ENCODE measurements at regions not wholly inside any gene's neighbourhood (a gene's known extent, or its start where the extent isn't known, plus 50 kb on each side); places are given as distances from the start of the nearest gene placed in this dataset.
A peak's percentile ranks its signal among the peaks of the same experiment; 100 is the strongest.

DNA sequence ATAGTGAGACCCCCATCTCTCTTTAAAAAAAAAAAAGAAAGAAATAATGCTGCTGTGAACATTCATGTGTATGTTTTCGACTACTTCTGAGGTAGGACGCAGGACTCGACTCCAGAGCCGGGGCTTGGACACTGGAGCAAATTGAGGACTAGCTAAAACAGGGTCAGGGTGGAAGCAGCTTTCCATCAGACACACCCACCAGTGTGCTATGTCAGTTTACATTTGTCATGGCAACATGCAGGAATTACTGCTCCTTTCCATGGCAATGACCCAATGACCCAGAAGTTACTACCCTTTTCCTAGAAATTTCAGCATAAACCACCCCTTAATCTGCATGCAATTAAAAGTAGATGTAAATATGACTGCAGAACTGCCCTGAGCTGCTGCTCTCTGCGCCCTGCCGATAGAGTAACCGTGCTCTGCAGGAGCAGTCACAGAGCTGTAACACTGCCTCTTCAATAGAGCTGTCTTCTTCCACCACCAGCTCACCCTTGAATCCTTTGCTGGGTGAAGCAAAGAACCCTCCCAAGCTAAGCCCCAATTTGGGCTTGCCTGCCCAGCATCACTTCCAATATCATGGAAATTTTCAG is 61.6 kb upstream of the ZNF599 start:
- intact Hi-C loops (cut with DNase I; ENCODE audit: low total_unique reads) = no loop called here
- 85 to 90% methylated on average over 7 of the region's 7 CpGs for WGBS, 2 donors
- Histone ChIP-seq H3K9me3 (no peaks in the 10 kb centered on the region), H3K4me1 (peaks cover 6% of the 10 kb centered on the region), H3K36me3 (ENCODE audit: low read depth, missing control alignments) (no peaks in the 10 kb centered on the region), H3K4me3 (no peak overlapping the region), H3K27me3 (no peaks in the 10 kb centered on the region), H3K27ac (no peak overlapping the region)
- no peak for DNase-seq
- TF ChIP-seq, protein P1, sequence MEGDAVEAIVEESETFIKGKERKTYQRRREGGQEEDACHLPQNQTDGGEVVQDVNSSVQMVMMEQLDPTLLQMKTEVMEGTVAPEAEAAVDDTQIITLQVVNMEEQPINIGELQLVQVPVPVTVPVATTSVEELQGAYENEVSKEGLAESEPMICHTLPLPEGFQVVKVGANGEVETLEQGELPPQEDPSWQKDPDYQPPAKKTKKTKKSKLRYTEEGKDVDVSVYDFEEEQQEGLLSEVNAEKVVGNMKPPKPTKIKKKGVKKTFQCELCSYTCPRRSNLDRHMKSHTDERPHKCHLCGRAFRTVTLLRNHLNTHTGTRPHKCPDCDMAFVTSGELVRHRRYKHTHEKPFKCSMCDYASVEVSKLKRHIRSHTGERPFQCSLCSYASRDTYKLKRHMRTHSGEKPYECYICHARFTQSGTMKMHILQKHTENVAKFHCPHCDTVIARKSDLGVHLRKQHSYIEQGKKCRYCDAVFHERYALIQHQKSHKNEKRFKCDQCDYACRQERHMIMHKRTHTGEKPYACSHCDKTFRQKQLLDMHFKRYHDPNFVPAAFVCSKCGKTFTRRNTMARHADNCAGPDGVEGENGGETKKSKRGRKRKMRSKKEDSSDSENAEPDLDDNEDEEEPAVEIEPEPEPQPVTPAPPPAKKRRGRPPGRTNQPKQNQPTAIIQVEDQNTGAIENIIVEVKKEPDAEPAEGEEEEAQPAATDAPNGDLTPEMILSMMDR (IDR thresholded peaks at IDR 0.05) = no peak
- TF ChIP-seq POLR2A (IDR thresholded peaks at IDR 0.05) = no peak

DNA sequence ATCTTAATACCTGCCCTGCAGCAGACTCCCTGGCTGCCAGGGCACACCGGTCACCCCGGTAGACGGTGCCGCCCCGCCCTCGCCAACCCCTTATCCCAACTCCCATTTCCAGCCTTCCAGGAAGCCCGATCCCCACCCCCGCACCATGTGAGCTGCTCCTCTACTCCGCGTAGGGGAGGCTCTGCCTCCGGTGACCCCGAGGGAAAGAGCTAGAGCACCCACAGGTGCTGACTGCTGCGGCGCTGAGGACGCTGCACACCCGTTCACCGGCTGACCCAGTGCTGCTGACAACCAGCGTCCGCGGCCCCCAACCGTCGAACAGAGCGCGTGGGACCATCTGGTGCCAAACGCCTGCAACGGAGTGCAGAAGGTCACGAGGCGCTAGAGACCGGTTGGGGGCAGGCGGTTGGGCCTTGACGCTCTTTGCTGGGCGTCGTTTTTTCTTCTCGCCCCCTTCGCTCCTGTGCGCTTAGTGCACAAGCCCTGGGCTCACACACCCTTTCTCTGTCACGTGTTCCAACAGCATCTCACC is 59.6 kb upstream of the ZNF599 start:
- peaks cover 4% of the 10 kb centered on the region for H3K4me1 ChIP-seq
- no peak overlapping the region for H3K27ac ChIP-seq
- intact Hi-C loops (cut with DNase I; ENCODE audit: low total_unique reads) = no loop called here
- WGBS, 2 donors = 76% methylated on average over 27 to 37 of the region's 37 CpGs
- no peak for TF ChIP-seq POLR2A (IDR thresholded peaks at IDR 0.05)
- TF ChIP-seq, protein P1 (IDR thresholded peaks at IDR 0.05) = no peak
- H3K4me3 ChIP-seq = peak overlapping the region in 1 of 2 donors; percentile 29
- peak; percentile 19 for DNase-seq
- H3K27me3 ChIP-seq = no peaks in the 10 kb centered on the region
- H3K36me3 ChIP-seq (ENCODE audit: low read depth, missing control alignments) = no peaks in the 10 kb centered on the region
- H3K9me3 ChIP-seq = no peaks in the 10 kb centered on the region

DNA sequence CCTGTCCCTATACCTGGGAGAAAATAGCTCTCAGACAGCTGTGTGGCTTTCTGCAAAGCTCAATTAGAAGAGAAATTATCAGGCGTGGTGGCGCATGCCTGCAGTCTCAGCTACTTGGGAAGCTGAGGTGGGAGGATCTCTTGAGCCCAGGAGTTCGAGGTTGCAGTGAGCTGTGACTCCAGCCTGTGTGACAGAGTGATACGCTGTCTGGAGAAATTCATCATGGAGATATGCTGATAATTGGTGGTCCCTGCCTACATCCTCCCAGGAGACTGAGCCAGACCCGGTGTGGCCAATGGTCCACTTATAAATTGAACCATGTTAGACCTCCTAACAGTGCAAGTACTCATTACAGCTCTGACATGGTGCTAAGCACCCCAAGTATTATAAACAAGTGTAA is 58.7 kb upstream of the ZNF599 start:
- intact Hi-C loops (cut with DNase I; ENCODE audit: low total_unique reads) = no loop called here
- no peak overlapping the region for H3K27ac ChIP-seq
- WGBS, 2 donors = 60 to 79% methylated on average over 5 of the region's 5 CpGs

DNA sequence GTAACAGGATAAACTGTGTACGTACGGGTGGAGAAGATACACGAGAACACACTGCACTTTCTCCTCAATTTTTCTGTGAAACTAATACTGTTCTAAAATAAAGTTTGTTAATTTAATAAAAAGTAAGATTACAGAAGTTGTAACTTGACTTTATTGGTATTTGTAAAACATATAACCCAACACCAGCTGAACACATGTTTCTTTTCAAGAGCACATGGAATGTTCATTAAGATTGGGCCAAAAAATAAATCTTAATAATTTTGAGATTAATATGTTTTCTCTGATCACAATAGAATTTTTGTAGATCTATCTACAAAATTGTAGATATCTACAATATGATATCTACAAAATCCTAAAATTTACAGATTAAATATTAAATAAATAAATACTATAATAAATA is 55.1 kb upstream of the ZNF599 start:
- H3K27me3 ChIP-seq = no peaks in the 10 kb centered on the region
- H3K4me1 ChIP-seq = no peaks in the 10 kb centered on the region
- H3K36me3 ChIP-seq (ENCODE audit: low read depth, missing control alignments) = no peaks in the 10 kb centered on the region
- no peaks in the 10 kb centered on the region for H3K9me3 ChIP-seq
- H3K27ac ChIP-seq = no peak overlapping the region
- DNase-seq = no peak
- intact Hi-C loops (cut with DNase I; ENCODE audit: low total_unique reads) = no loop called here
- TF ChIP-seq, protein P1 (IDR thresholded peaks at IDR 0.05) = no peak
- no peak for TF ChIP-seq POLR2A (IDR thresholded peaks at IDR 0.05)
- WGBS, 2 donors = 85 to 90% methylated on average over 3 of the region's 3 CpGs
- no peak overlapping the region for H3K4me3 ChIP-seq

More for the DNA sequence above, 58.7 kb upstream of the ZNF599 start:
- no peak overlapping the region for H3K4me3 ChIP-seq
- TF ChIP-seq, protein P1 (IDR thresholded peaks at IDR 0.05) = no peak
- no peak for TF ChIP-seq POLR2A (IDR thresholded peaks at IDR 0.05)
- no peaks in the 10 kb centered on the region for H3K27me3 ChIP-seq
- no peaks in the 10 kb centered on the region for H3K36me3 ChIP-seq (ENCODE audit: low read depth, missing control alignments)
- DNase-seq = no peak
- no peaks in the 10 kb centered on the region for H3K9me3 ChIP-seq
- H3K4me1 ChIP-seq = no peaks in the 10 kb centered on the region

DNA sequence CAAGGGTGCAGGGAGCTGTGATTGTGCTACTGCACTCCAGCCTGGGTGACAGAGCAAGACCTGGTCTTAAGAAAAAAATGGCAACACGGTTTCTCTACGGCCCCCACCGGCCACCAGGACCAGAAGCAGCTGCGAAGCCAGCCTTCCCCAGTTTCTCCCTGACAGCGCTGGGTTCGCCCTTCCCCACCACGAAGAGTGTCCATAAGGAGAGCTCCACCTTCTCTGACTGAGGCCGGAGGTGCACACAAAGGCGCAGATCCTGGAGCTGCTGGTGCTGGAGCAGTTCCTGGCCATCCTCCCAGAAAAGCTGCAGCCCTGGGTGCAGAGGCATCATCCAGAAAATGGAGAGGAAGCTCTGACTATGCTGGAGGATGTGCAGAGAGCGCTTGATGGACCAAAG is 52.2 kb upstream of the ZNF599 start:
- WGBS, 2 donors = 42 to 72% methylated on average over 9 to 10 of the region's 10 CpGs
- intact Hi-C loops (cut with DNase I; ENCODE audit: low total_unique reads) = no loop called here
- H3K4me3 ChIP-seq = no peak overlapping the region
- no peak overlapping the region for H3K27ac ChIP-seq
- DNase-seq = no peak
- no peaks in the 10 kb centered on the region for H3K4me1 ChIP-seq
- TF ChIP-seq, protein P1 (IDR thresholded peaks at IDR 0.05) = no peak
- no peak for TF ChIP-seq POLR2A (IDR thresholded peaks at IDR 0.05)
- no peaks in the 10 kb centered on the region for H3K9me3 ChIP-seq
- H3K27me3 ChIP-seq = no peaks in the 10 kb centered on the region
- no peaks in the 10 kb centered on the region for H3K36me3 ChIP-seq (ENCODE audit: low read depth, missing control alignments)

Measured in testis (tissue), 2 donors.